GDM1 (cell line): ENCODE measurements at regions not wholly inside any gene's neighbourhood (a gene's known extent, or its start where the extent isn't known, plus 50 kb on each side); places are given as distances from the start of the nearest gene placed in this dataset.
"Not testable (repeated sequence)": the region's sequence is repeated elsewhere in the genome, so short reads cannot be mapped to it uniquely, and the experiment has no call there.

ENCODE experiments used
- DNase-seq: peaks from one replicate; lab custom pipeline; 2025; lab: John Stamatoyannopoulos, UW

DNA sequence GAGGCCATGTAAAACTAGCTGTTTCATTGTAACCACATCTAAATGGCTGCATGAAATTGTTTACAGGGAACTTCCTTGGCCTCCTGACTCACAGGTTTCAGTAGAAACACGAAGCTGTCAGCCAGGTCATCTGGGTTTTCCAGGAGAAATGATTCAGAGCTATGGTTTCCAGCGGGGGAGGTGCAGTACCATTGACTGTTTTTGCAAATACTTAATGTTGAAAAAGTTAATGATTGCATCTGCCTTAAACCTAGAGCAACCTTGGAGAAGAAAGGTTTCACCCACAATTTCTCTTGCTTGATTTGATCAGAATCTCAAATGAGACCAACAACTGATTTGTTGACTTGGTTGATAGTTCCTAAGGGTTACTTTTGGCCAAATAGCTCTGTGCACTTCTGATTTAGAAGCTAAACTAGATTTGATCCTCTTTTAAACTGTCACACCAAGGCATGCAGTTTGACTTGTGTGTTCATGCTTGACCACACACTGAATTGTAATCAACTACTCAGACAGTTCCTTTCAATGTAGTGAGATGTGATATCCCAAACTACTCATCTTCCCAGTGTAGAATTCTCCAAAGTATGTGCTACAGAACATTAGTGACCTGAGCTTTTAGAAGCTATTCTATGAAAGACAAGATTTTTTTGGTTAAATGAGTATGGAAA lies 193.5 kb upstream of the CHST9 start:
- DNase-seq, result no peak

DNA sequence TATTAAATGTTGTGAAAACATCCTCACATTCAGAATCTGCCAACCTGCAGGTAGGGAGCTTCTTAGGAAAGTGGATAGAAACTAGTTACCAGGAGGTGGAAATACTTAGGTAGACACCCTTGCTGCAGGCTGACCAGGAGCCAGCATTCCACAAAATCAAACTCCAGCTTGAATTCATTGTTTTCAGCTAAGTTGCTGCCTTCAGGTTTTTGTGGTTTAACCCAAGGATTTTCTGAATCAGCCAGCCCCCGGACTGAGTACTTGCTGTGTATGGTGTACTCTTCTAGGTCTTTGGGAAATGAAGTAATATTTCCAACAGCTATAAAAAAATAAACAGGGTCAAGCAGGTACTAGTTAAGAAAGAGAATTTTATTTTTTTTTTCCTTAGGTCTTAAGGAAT lies 192.1 kb upstream of the CHST9 start:
- DNase-seq, result no peak

DNA sequence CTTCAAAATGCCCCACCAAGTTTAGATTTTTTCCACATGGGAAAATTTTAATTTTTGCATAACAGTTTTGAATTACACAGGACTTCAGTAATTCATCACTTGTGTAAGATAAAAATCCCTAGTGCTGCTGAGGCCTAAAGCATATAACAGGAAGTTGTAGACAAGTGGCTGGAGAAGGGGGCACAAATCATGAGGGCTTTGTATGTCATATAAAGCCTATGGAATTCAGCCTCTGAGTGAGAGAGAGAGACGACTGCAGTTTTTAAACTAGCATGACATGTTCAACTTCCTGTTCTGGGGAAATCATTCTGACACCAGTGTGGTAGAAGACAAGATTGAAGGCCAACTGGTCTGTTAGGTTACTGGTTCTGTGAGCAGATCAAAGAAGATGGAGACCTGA lies 187.3 kb upstream of the CHST9 start:
- DNase-seq, result no peak

DNA sequence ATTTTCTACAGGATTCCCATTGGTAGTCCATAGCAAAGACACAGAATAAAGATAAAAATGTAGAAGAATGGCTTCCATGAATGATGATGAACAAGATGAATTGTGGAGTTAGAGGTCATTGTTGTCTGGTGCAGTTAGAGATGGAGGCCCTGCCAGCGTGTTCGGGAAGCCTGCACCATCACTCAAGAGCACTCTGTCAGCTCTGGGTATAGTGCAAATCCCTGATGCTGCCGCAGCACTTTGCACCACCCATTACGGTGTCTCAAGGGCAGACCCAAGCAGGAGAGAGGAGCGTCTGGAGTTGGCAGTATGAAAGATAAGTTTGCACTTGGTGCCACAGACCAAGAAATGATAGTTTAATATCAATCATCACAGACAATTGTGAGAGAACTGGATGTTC lies 181.6 kb upstream of the CHST9 start:
- DNase-seq, result no peak

DNA sequence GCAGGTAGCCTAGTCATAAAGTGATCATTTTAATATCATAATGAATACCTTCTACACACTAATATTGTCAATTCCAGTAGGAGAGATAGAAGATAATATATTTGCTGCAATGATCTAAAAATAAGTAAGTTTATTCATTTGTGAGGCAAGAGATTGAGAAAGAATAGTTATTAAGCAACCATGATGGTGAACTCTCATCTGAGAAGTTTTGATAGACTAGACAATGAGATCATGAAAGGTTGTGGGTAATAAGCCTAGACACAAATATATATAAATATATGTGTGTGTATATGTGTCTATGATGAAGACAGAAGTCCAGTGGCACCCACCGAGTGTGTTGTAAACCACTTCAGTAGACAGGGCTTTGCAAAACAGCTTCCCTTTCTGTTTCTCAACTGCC lies 181.0 kb upstream of the CHST9 start:
- DNase-seq, result no peak

DNA sequence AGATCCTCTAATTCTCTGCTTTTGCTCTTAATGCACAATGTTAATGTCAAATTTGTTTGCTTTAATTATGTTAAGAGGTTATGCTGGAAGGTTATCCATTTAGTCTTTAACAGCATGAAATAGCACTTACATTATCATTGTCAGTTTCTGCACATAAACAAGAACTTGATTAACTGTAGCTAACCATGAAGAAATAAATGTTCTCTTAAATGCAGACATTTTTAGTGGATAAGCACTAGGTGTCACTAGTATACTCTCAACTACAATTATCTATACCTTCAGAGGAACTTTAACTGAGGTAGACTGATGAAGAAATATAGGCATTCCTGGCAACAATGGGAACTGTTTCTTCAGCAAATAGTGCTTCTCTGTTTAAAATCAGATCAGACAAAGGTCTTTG lies 178.8 kb upstream of the CHST9 start:
- no peak for DNase-seq

DNA sequence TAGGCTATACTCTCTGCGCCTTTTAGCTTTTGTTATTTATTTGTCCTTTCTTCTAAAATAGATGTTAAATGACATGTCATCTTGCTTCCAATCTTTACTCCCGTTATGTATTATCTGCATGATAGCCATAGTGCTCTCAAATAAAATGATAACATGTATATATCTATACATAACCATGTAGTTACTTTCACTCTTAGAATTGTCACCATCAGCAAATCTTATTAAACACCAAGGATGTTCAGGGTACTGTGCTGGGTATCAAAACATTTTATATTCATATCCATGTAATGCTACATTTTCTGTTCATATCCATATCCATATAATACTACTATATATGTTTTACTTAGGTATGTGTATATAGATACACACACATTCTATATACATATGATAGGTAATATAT lies 176.4 kb upstream of the CHST9 start:
- DNase-seq, result no peak

DNA sequence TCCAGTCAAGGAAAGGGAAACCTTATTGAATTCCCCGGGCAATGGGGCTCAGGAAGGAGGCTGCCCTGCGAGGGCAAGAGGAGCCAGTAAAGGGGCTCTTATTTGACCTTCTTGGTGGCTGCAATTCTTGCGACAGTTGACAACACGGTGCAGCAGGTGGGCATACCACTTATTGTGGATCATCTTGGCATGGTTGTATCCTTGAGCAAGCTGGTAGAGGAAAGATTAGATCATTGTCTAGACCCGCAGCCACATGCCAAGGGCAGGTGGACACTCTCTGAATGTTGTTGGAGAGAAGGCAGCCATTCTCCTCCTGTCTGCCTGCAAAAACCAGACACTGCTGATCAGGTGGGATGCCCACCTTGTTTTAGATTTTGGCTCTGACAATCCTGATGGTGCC lies 170.2 kb upstream of the CHST9 start:
- DNase-seq, result no peak

DNA sequence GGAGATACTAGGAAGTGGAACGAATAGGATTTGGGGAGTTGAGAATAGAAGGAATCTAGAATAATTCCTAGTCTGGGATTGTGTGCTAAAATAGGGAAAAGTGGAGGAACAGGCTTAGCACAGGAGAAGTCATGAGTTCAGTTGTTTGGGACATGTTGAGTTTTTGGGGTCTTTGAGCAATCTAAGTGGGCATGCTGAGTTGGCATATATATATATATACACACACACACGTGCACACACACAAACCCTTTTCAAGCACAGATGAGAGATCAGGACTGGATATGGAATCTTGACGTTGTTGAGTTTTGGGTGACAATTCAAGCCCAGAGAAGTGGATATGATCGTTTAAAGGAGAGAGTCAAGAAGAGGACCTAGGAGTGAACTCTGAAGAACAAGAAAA lies 168.2 kb upstream of the CHST9 start:
- no peak for DNase-seq

DNA sequence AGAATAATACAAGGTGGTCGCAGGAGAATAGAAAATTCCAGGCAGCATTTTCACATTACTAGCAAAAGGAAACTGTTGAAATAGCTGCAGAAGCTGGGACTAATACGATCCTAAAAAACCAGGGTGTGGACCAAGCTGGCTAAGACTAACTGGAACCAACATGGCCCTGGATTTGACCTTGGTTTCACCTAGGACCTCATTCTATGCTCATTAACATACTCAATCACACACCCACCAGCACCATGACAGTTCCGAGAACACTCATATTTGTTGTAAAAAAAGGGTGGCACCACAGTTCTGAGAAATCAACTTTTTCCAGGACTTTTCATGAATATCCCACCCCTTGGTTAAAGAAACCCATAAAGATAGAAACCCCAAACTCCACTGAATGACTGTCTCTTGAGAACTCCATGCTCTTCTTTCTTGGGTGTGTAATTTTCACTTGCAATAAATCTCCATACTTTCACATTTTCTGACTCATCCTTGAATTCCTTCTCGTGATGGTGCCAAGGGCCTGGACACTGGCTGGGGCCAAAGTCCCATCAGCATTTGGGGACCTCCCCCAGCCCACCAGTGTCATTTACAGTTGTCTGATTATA lies 164.3 kb upstream of the CHST9 start:
- no peak for DNase-seq

DNA sequence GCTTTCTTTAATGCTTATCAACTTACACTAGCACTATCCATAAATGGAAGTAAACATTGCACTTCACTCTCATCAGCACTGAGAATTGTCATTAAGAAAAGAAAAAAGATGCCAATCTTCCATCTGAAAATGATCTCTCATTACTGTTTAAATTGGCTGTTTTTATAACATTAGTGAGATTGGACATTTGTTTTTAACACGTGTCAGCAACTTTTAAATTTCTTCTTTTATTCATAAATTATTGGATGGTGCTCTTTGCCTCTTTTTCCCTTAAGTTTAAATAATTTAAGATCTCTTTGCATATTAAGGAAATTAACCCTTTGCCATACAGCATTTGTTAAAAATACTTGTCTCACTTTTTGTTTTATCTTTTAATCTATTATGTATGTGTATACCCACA lies 146.5 kb upstream of the CHST9 start:
- DNase-seq, result no peak

DNA sequence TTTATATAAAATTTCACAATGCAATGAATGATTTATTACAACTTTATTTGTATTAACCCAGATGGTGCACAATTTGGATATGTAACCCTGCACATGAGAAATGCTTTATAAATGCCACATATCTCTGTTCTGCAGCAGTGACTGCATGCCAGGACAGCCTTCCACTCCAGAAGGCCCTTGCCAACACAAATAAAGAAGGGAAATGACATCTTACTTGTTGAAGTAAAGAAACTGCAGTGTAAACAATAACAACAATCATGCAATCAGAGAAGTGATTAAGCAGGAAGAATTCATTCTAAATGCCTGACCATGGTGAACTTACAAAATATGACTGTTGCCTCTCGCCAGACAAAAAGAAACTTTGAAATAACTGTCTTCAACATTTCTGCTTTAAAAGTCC lies 129.9 kb upstream of the CHST9 start:
- no peak for DNase-seq

DNA sequence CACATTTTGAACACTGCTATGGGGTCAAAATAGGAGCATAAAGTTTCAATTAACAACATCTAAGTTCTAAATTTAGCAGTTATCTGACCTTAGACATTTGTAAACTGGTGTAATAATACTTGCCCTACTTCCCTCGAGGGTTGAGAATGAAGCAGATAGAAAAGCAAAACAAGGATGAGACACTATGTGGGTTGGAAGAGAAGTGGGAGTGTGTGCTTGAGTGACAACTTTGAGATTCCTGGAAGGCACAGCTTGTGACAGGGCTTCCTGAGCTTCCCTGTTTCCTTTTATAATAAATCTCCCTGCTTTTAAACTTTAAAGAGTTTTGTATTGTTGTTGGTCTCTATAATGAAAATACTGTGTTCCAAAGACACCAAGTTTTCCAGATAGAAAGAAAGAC lies 128.6 kb upstream of the CHST9 start:
- DNase-seq, result no peak

DNA sequence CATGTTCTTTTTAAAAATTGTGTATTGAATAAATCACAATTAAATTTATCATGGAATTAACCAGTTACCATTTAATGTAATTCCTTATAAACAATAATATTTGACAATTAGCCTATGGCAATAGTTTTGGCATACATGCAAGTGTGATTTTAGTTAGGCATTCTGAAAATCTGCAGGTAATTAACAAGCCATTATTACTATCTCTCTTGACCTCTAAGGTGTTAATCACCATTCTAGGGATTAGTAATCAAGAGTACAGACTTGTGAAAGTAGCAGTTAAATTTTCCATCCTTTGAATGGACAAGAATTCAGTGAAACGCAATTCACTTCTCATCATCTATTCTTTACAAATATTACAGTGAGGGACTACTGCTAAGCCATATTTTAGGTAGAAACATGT lies 127.7 kb upstream of the CHST9 start:
- no peak for DNase-seq

DNA sequence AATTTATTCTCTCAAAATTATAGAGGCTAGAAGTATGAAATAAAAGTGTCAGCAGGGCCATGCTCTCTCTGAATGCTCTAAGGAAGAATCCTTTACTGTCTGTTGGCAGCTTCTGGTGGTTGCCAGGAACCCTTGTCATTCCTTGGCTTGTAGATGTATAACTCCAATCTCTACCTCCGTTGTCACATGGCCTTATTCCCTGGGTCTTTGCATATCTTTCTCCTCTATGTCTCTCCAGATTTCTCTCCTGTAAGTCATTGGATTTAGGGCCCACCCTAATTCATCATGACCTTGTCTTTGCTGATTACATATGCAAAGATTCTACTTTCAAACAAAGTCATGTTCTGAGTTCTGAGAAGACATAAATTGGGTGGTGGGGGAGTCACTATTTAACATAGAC lies 127.0 kb upstream of the CHST9 start:
- no peak for DNase-seq

DNA sequence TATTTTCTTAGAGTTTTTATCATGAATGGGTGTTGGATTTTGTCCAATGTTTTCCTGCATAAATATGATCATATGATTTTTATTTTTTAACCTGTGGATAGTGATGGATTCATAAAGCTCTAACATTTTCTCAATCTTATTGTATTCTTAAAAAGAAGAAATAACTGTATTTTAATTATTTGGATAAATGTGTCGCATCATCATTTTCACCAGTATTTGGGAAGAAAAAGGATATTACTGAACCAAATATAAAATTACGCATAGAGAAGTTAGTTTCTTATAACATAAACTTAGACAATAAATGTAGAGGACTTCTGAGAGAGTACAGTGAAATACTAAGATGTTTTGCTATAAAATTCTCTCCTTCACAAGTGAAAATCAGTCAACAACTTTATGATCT lies 126.0 kb upstream of the CHST9 start:
- DNase-seq, result no peak

DNA sequence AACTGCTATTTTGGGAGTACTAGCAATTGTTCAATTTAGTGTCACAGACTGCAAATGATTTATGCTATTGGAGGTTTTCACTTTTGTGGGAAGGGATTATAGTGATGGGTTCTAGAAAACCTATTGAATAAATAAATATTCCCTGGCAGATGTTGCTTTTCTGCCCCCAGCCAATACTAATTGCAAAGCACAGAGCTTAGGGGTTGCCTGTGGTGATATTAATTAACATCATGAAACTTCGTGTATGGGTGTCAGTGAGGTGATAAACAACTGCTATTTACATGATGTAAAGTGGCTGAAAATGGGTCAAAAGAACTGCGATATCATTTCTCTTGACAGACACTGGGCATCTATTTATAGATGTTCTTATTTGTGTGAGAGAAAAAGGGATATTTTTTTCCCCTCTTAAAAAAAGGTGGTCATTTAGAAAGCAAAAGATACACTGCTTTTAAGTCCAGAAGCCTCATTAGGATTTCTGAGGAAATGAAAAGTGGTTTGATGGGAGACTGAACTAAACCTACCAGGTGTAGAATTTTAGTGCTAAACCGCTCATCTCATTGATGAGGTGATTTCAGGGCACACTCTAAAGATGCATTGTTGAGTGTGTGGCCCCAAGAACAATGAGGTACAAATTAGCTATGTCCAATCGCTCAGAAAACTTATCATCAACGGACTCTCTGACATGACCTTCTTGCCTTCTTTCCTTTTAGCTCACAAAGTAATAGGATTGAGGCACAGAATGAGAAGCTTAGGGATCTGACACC lies 116.7 kb upstream of the CHST9 start:
- no peak for DNase-seq

DNA sequence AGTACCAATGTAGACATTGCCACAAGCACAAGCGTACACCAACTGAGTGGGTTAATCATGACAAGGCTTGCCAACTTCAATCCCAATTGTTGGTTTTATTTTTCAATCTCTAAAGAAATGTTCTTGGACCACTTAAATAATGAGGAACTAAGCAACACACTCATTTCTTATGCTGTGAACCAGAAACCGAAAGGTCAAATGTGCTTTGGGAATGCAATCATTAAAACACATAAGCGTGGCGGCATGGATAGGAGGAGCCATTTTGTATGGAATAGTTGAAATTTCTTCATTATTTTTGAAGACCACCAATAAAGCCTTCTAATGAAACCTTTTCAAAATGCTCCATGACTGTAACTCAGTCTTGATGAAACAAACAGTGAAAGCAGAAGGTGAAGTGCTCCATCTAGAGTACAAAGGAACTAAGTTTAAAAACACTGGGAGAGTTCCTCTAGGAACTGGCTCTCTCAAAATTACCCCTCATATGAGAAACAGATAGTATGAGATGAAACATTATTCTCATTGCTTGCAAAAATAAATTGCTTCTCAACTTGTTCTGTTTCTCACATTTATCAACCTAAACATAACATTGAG lies 113.2 kb upstream of the CHST9 start:
- no peak for DNase-seq

DNA sequence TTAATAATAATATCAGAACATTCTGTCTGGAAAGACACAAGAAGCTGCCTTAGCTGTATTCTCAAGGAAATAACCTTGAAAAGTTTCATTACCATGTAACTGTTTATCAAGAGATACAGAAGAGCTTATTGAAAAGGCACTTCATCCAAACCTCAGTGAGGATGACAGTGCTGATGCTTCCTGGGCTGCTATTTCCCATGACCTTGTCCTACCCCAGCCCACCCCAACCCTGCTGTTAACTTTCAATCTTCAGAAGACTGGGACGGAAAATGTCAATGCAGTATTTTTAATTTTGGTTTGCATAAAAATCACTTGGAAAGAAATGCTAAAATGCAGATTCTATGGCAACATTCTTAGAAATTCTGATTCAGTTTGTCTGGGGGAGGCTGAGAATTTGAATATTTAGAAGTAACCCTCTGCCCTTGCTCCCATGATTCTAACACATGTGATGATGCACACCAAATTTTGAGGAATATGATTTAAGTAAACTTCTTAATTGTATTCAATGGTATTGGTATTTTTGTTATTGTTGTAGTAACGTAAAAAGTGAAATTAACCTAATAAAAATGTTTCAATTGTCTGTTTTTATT lies 101.0 kb upstream of the CHST9 start:
- DNase-seq, result not testable (repeated sequence)

DNA sequence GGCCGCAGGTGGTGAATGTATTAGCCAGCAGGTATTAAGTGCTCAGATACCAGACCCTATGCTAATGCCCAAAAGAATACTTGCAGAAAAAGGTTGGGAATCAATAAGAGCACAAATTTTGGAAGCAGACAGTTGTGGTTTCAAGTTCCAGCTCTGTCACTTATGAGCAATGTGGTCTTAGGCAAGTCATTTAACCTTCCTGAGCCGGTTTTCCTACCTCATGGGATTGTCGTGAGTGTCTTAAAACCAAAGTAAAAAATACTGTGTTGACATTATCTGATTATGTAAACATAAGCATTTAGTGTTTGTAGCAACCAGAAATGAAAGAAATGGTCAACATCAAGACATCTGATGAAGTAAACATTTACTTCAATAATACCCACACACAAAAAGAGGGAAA lies 93.0 kb upstream of the CHST9 start:
- no peak for DNase-seq

DNA sequence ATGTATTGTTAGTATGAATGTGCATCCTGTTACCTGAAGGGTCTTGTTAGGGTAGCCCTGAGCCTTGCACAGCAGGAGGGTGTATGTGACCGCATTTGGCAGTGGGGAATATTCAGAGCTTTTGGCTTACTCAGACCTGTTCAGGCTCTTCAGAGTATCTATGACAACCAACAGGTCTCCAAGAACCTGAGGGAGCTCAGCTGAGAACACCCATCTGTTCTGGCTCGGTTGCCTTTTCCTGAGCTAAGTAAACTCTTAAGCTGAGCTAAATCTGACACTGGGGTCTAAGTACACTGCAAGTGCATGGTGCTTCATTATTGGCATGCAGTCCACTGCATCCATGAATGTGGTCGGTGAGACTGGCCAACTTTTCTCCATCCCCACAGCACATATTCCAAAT lies 92.4 kb upstream of the CHST9 start:
- DNase-seq, result no peak

DNA sequence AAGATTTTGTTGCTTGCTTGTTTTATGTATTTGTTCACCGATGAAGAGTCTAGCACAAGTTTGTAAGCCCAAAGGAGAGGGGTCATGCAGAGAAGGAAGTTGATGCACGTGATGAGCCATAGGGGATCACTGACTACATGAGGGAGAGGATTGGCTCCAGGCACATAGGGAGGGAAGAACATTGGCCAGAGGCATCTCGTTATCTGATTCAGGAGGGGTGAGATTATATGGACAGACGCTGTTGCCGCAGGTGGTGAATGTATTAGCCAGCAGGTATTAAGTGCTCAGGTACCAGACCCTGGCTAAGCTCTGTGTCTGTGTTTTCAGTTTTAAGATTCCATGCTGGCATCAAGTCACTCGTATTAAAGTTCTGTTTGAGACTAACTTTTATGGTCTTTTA lies 91.8 kb upstream of the CHST9 start:
- DNase-seq, result no peak

DNA sequence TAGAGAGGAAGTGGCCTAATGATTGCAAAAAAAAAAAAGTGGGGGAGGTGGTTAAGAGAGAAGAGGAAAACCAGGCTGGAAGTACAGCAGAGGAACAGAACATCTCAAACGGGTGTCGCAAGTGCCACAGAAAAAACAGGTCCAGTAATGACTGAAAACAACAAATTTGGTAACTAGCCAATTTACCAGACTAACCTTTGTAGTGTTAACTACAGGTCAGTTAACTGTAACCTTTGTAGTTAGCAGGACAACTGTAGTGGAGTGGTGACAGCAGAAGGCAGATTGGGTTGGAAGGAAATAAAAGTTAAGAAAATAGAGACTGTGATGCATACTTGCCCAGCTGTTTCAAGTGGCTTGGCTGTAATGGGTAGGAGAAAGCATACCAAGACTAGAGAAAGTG lies 91.4 kb upstream of the CHST9 start:
- DNase-seq, result no peak
